IMR-90 (cell line): ENCODE measurements at regions not wholly inside any gene's neighbourhood (a gene's known extent, or its start where the extent isn't known, plus 50 kb on each side); places are given as distances from the start of the nearest gene placed in this dataset.

Experiments
- ATAC-seq: fragments of 200-7000 bp; cut with Tn5 transposase; 2 replicates; pipeline ENCODE4 v1.9.1; 2020; ENCODE audit warnings: low read depth, mild to moderate bottlenecking, moderate library complexity
- BruUV-seq: library from RNA; stranded (reverse); fragments of 400-500 nt; replicated peaks from 2 replicates; lab custom pipeline; 2021; lab: Mats Ljungman, UMichigan
- CTCF ChIA-PET: fragments of 300-600 bp; formaldehyde crosslinking; extraction: SDS; loops from one replicate; lab custom pipeline; 2021; ENCODE audit warnings: antibody characterized with exemption; lab: Yijun Ruan, JAX
- POLR2A ChIA-PET: fragments of 300-600 bp; sonication (Branson Sonifier 250); formaldehyde crosslinking; loops from one replicate; lab custom pipeline; 2022; ENCODE audit warnings: antibody characterized with exemption; ENCODE audit not compliant: unreplicated experiment; lab: Charles Lee
- DNase-seq: peaks from one replicate; pipeline ENCODE4 v3.0.0; 2013
- H2AFZ ChIP-seq: replicated peaks from 2 replicates; pipeline ENCODE3; 2013; ENCODE audit warnings: low read length, mild to moderate bottlenecking; ENCODE audit not compliant: poor library complexity
- H2AK5ac ChIP-seq: 2 replicates; pipeline ENCODE4 v1.6.1; 2013; ENCODE audit warnings: low read depth, low read length, inconsistent platforms
- H2AK9ac ChIP-seq: replicated peaks from 2 replicates; pipeline ENCODE3; 2013; ENCODE audit warnings: mild to moderate bottlenecking, low read depth, low read length, moderate library complexity; ENCODE audit not compliant: poor library complexity
- H2BK120ac ChIP-seq: 2 replicates; pipeline ENCODE4 v1.6.1; 2013; ENCODE audit warnings: low read depth, low read length, inconsistent platforms
- H2BK15ac ChIP-seq: 3 replicates; pipeline ENCODE4 v1.6.1; 2013; ENCODE audit warnings: low read depth, low read length, inconsistent platforms
- H2BK20ac ChIP-seq: 2 replicates; pipeline ENCODE4 v1.6.1; 2013; ENCODE audit warnings: low read depth, mild to moderate bottlenecking, inconsistent platforms, low read length, moderate library complexity
- H2BK5ac ChIP-seq: 2 replicates; pipeline ENCODE4 v1.6.1; 2013; ENCODE audit warnings: mild to moderate bottlenecking, low read depth, low read length, inconsistent platforms; ENCODE audit not compliant: poor library complexity, severe bottlenecking
- H3K14ac ChIP-seq: replicated peaks from 2 replicates; pipeline ENCODE4 v1.6.1; 2013; ENCODE audit warnings: low read depth, low read length, inconsistent platforms
- H3K18ac ChIP-seq: 2 replicates; pipeline ENCODE4 v1.6.1; 2013; ENCODE audit warnings: low read depth, low read length, control low read depth
- H3K23ac ChIP-seq: 2 replicates; pipeline ENCODE4 v1.6.1; 2013; ENCODE audit warnings: low read depth, low read length, inconsistent platforms
- H3K27ac ChIP-seq: 2 replicates; pipeline ENCODE4 v1.5.1; 2013; ENCODE audit warnings: mild to moderate bottlenecking, control low read depth, low read length; ENCODE audit not compliant: insufficient read depth
- H3K27me3 ChIP-seq: 2 replicates; pipeline ENCODE4 v1.6.1; 2013; ENCODE audit warnings: low read length; ENCODE audit not compliant: control insufficient read depth, insufficient read depth
- H3K36me3 ChIP-seq: 2 replicates; pipeline ENCODE4 v1.6.1; 2013; ENCODE audit warnings: low read length, mixed read lengths; ENCODE audit not compliant: control insufficient read depth, insufficient read depth
- H3K4ac ChIP-seq: 2 replicates; pipeline ENCODE4 v1.6.1; 2013; ENCODE audit warnings: low read depth, low read length, inconsistent platforms
- H3K4me1 ChIP-seq: 2 replicates; pipeline ENCODE4 v1.6.1; 2013; ENCODE audit warnings: low read length, mixed read lengths; ENCODE audit not compliant: control insufficient read depth, insufficient read depth
- H3K4me2 ChIP-seq: 2 replicates; pipeline ENCODE4 v1.6.1; 2013; ENCODE audit warnings: low read depth, mild to moderate bottlenecking, control low read depth, low read length, moderate library complexity
- H3K4me3 ChIP-seq: 2 replicates; pipeline ENCODE4 v1.5.1; 2013; ENCODE audit warnings: low read depth, mild to moderate bottlenecking, control low read depth, low read length, moderate library complexity; ENCODE audit not compliant: insufficient read depth
- H3K56ac ChIP-seq: 2 replicates; pipeline ENCODE4 v1.6.1; 2013; ENCODE audit warnings: low read length, inconsistent platforms; ENCODE audit not compliant: insufficient read depth; ENCODE audit errors: extremely low read depth
- H3K79me1 ChIP-seq, 2 experiments: 2 replicates each; pipeline ENCODE4 v1.6.1; 2013; ENCODE audit warnings: low read length in 2 of 2, inconsistent platforms in 1 of 2, low read depth in 1 of 2
- H3K9ac ChIP-seq: 2 replicates; pipeline ENCODE4 v1.6.1; 2013; ENCODE audit warnings: low read depth, low read length, control low read depth
- H3K9me1 ChIP-seq: 2 replicates; pipeline ENCODE4 v1.6.1; 2013; ENCODE audit warnings: low read length, inconsistent platforms; ENCODE audit not compliant: insufficient read depth
- H3K9me3 ChIP-seq: 2 replicates; pipeline ENCODE4 v1.6.1; 2013; ENCODE audit warnings: low read length; ENCODE audit not compliant: control insufficient read depth, insufficient read depth
- H4K20me1 ChIP-seq: 2 replicates; pipeline ENCODE4 v1.6.1; 2013; ENCODE audit warnings: low read length, inconsistent platforms; ENCODE audit not compliant: insufficient read depth
- H4K5ac ChIP-seq: 2 replicates; pipeline ENCODE4 v1.6.1; 2013; ENCODE audit warnings: mild to moderate bottlenecking, low read depth, low read length, control low read depth
- H4K8ac ChIP-seq, 2 experiments: 2 replicates each; pipeline ENCODE4 v1.6.1; 2013; ENCODE audit warnings: low read depth in 2 of 2, low read length in 2 of 2, control low read depth in 1 of 2, inconsistent platforms in 1 of 2
- H4K91ac ChIP-seq: 2 replicates; pipeline ENCODE4 v1.6.1; 2013; ENCODE audit warnings: low read depth, low read length, inconsistent platforms; ENCODE audit not compliant: insufficient read depth
- CTCF ChIP-seq: conservative IDR thresholded peaks from 2 replicates; pipeline ENCODE4 v1.5.1; 2012; ENCODE audit warnings: mild to moderate bottlenecking, low read depth, low read length, improper control_type of control experiment
- FOS ChIP-seq: fragments of 150-350 bp; IDR thresholded peaks from 2 replicates; pipeline ENCODE4 v1.6.1; 2016; ENCODE audit warnings: low read depth, low read length
- NFE2L2 ChIP-seq: fragments of 150-350 bp; IDR thresholded peaks from 2 replicates; pipeline ENCODE4 v1.6.1; 2016; ENCODE audit warnings: low read depth, mild to moderate bottlenecking, low read length
- whole genome bisulfite sequencing, 2 experiments: methylation state at CpG; one replicate each; pipeline versions ENCODE4 v1.1.5 to v1.1.7; 2013; ENCODE audit warnings: missing lambda C conversion rate in 2 of 2; ENCODE audit not compliant: insufficient read length in 1 of 2; ENCODE audit errors: extremely low coverage in 2 of 2; 5-methylcytosine and 5-hydroxymethylcytosine counted together
- dilution Hi-C: fragments of 300-500 bp; cut with HindIII; formaldehyde crosslinking; loops from one replicate; pipeline ENCODE4 v1.14.3; 2018; ENCODE audit warnings: low sequenced_read_pairs; ENCODE audit not compliant: unreplicated experiment
- in situ Hi-C: fragments of 300-500 bp; cut with MboI; formaldehyde crosslinking; loops from 3 replicates; pipeline ENCODE4 v1.14.3; 2019; ENCODE audit warnings: low sequenced_read_pairs, inconsistent platforms, mixed read lengths
- intact Hi-C: fragments of 100-400 bp; cut with micrococcal nuclease; formaldehyde crosslinking; loops from 2 replicates; pipeline ENCODE4 v1.10.0; 2022
- TF ChIP-seq, protein P1 (sequence below): fragments of 150-350 bp; IDR thresholded peaks from 2 replicates; pipeline ENCODE4 v1.6.1; 2017; ENCODE audit warnings: mild to moderate bottlenecking, antibody characterized with exemption, low read length, low read depth

- Histone ChIP-seq H3K27me3 (no peaks in the 10 kb centered on the region), H2AK9ac (no peak overlapping the region), H2BK5ac (no peak overlapping the region), H3K4ac (no peak overlapping the region), H4K5ac (no peak overlapping the region), H4K20me1 (no peaks in the 10 kb centered on the region), H2BK20ac (no peak overlapping the region), H2AK5ac (no peak overlapping the region), H3K23ac (no peak overlapping the region), H3K9me1 (no peaks in the 10 kb centered on the region), H3K14ac (no peak overlapping the region), H3K4me1 (no peaks in the 10 kb centered on the region), H3K36me3 (no peaks in the 10 kb centered on the region), H3K18ac (no peak overlapping the region), H3K4me2 (no peak overlapping the region), H3K56ac (no peak overlapping the region), H3K9me3 (no peaks in the 10 kb centered on the region), H3K27ac (no peak overlapping the region), H2BK15ac (no peak overlapping the region), H2BK120ac (no peak overlapping the region), H4K91ac (no peak overlapping the region), H3K9ac (no peak overlapping the region), H2AFZ (no peak overlapping the region), H4K8ac (no peak overlapping the region), H3K4me3 (no peak overlapping the region), H3K79me1 (no peaks in the 10 kb centered on the region)
- WGBS, 2 experiments: no CpG with 5 or more reads among the region's 1 CpG
- ChIA-PET CTCF (no interaction called here), POLR2A (no interaction called here)
- BruUV-seq: no TSS peak
- no peak for DNase-seq
- in situ Hi-C loops: no loop called here
- no peak for TF ChIP-seq CTCF
- no peak for TF ChIP-seq FOS
- TF ChIP-seq, protein P1, sequence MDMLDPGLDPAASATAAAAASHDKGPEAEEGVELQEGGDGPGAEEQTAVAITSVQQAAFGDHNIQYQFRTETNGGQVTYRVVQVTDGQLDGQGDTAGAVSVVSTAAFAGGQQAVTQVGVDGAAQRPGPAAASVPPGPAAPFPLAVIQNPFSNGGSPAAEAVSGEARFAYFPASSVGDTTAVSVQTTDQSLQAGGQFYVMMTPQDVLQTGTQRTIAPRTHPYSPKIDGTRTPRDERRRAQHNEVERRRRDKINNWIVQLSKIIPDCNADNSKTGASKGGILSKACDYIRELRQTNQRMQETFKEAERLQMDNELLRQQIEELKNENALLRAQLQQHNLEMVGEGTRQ: no peak
- no peak for TF ChIP-seq NFE2L2
- ATAC-seq: no peak
- dilution Hi-C loops: no loop called here
- intact Hi-C loops: no loop called here
These were observed 205.8 kb downstream of the INSIG2 start for GRCh38 chr2:118294063-118294462.
